ENCODE measurements at regions not wholly inside any gene's neighbourhood (a gene's known extent, or its start where the extent isn't known, plus 50 kb on each side); places are given as distances from the start of the nearest gene placed in this dataset.

DNA sequence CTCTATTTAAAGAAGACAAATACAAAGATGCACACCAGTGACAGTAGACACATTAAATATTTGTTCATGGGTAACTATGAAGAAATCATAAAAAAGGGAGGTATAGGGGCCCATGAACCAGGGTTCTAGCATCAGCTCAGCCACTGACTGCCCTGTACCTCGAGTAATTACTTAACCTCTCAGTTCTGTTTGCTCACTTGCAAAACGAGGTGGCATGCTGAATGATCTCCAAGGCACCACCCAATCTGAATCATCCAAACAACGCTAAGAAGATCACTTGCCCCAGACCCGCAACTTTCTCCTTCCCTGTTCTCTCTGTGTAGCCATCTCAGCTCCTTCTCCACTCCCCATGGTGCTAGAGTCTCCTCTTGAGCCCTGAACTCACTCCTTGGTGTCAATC lies 374.7 kb downstream of the VPS13C start:
- Histone ChIP-seq H3K27me3 (no peaks in the 10 kb centered on the region), H3K4me1 (no peaks in the 10 kb centered on the region; the same call in none of the 2 replicates), H3K4me3 (ENCODE audit: low read depth, low read length) (no peak overlapping the region), H3K36me3 (no peaks in the 10 kb centered on the region), H3K9me3 (no peaks in the 10 kb centered on the region)
- no peak for DNase-seq
- no peak for TF ChIP-seq CTCF (IDR thresholded peaks at IDR 0.05; ENCODE audit: low read depth, low read length)

- no peak for TF ChIP-seq CTCF (IDR thresholded peaks at IDR 0.05; ENCODE audit: low read depth, low read length)
- Histone ChIP-seq H3K4me1 (no peaks in the 10 kb centered on the region; the same call in none of the 2 replicates), H3K4me3 (ENCODE audit: low read depth, low read length) (no peak overlapping the region), H3K27me3 (no peaks in the 10 kb centered on the region), H3K36me3 (no peaks in the 10 kb centered on the region), H3K9me3 (no peaks in the 10 kb centered on the region)
- no peak for DNase-seq
Measured at GRCh38 chr15:61684749-61685467, 375.3 kb downstream of the VPS13C start.

GRCh38 chr15:61682891-61683735 lies 377.1 kb downstream of the VPS13C start:
- DNase-seq = no peak
- Histone ChIP-seq H3K4me3 (ENCODE audit: low read depth, low read length) (no peak overlapping the region), H3K4me1 (no peaks in the 10 kb centered on the region; the same call in none of the 2 replicates), H3K27me3 (no peaks in the 10 kb centered on the region), H3K9me3 (no peaks in the 10 kb centered on the region), H3K36me3 (no peaks in the 10 kb centered on the region)
- no peak for TF ChIP-seq CTCF (IDR thresholded peaks at IDR 0.05; ENCODE audit: low read depth, low read length)

DNA sequence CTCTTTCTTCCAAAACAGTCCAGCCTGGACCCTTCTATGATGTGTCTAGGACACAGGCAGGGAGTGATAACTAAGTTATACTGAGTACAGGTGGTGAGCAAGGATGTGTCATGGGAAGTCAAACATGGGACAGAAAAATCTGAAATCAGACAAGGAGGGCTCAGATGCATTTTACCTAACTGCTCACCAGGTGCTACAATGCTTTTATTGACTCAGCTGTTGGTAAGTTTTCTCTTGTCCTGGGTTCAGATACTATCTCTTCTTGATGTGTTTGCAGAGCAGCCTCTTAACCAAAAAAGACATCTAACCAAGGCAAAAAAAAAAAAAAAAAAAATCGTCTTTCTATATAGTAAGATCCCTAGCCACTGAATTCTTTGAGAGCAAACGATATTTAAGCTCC lies 378.6 kb downstream of the VPS13C start:
- no peaks in the 10 kb centered on the region for H3K9me3 ChIP-seq
- H3K36me3 ChIP-seq = no peaks in the 10 kb centered on the region
- no peak for TF ChIP-seq CTCF (IDR thresholded peaks at IDR 0.05; ENCODE audit: low read depth, low read length)
- no peaks in the 10 kb centered on the region; the same call in none of the 2 replicates for H3K4me1 ChIP-seq
- no peak overlapping the region for H3K4me3 ChIP-seq (ENCODE audit: low read depth, low read length)
- H3K27me3 ChIP-seq = no peaks in the 10 kb centered on the region
- no peak for DNase-seq

GRCh38 chr15:61681038-61681418 lies 379.2 kb downstream of the VPS13C start:
- Histone ChIP-seq H3K4me3 (ENCODE audit: low read depth, low read length) (no peak overlapping the region), H3K36me3 (no peaks in the 10 kb centered on the region), H3K9me3 (no peaks in the 10 kb centered on the region), H3K27me3 (no peaks in the 10 kb centered on the region), H3K4me1 (no peaks in the 10 kb centered on the region; the same call in none of the 2 replicates)
- no peak for DNase-seq
- TF ChIP-seq CTCF (IDR thresholded peaks at IDR 0.05; ENCODE audit: low read depth, low read length) = no peak

All from BE2C (cell line).